Transverse colon (tissue), 4 donors: ENCODE measurements at regions not wholly inside any gene's neighbourhood (a gene's known extent, or its start where the extent isn't known, plus 50 kb on each side); places are given as distances from the start of the nearest gene placed in this dataset.
"Not testable (repeated sequence)": the region's sequence is repeated elsewhere in the genome, so short reads cannot be mapped to it uniquely, and the experiment has no call there.

Experiments
- EP300 ChIP-seq: sonication (generic); formaldehyde crosslinking; IDR thresholded peaks from one replicate; pipeline ENCODE4 v1.6.1; 2017; ENCODE audit warnings: antibody characterized with exemption, low read depth
- POLR2AphosphoS5 ChIP-seq, 3 donors: sonication (generic); formaldehyde crosslinking; IDR thresholded peaks; one replicate each; pipeline ENCODE4 v1.6.1; 2016; ENCODE audit warnings: antibody characterized with exemption in 3 of 3
- TF ChIP-seq, protein P1 (sequence below), 5 experiments: fragments of 200-600 bp in 3 of 5; fragments of 450-650 bp in 2 of 5; sonication (generic) in 3 of 5; IDR thresholded peaks; 1 replicate in 2 of 5; 2 replicates in 3 of 5; pipeline ENCODE4 v1.5.1; 2016 to 2017; ENCODE audit warnings: antibody characterized with exemption in 5 of 5, inconsistent platforms in 3 of 5, mild to moderate bottlenecking in 2 of 5, moderate library complexity in 1 of 5

GRCh38 chr9:62908271-62908670 lies 1718.4 kb downstream of the SPATA31A7 start:
- TF ChIP-seq, protein P1, sequence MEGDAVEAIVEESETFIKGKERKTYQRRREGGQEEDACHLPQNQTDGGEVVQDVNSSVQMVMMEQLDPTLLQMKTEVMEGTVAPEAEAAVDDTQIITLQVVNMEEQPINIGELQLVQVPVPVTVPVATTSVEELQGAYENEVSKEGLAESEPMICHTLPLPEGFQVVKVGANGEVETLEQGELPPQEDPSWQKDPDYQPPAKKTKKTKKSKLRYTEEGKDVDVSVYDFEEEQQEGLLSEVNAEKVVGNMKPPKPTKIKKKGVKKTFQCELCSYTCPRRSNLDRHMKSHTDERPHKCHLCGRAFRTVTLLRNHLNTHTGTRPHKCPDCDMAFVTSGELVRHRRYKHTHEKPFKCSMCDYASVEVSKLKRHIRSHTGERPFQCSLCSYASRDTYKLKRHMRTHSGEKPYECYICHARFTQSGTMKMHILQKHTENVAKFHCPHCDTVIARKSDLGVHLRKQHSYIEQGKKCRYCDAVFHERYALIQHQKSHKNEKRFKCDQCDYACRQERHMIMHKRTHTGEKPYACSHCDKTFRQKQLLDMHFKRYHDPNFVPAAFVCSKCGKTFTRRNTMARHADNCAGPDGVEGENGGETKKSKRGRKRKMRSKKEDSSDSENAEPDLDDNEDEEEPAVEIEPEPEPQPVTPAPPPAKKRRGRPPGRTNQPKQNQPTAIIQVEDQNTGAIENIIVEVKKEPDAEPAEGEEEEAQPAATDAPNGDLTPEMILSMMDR (IDR thresholded peaks at IDR 0.05): not testable (repeated sequence)
- not testable (repeated sequence) for TF ChIP-seq EP300; POLR2AphosphoS5 (IDR thresholded peaks at IDR 0.05)
